Transverse colon (tissue), 3 donors: ENCODE measurements at regions not wholly inside any gene's neighbourhood (a gene's known extent, or its start where the extent isn't known, plus 50 kb on each side); places are given as distances from the start of the nearest gene placed in this dataset.

Experiments used
- CTCF ChIP-seq, 5 experiments: fragments of 200-600 bp in 3 of 5; fragments of 450-650 bp in 2 of 5; sonication (generic) in 3 of 5; IDR thresholded peaks; 1 replicate in 2 of 5; 2 replicates in 3 of 5; pipeline ENCODE4 v1.5.1; 2016 to 2017; ENCODE audit warnings: antibody characterized with exemption in 5 of 5, inconsistent platforms in 3 of 5, mild to moderate bottlenecking in 2 of 5, moderate library complexity in 1 of 5
- POLR2A ChIP-seq: fragments of 450-650 bp; IDR thresholded peaks from one replicate; pipeline ENCODE4 v1.6.1; 2016; ENCODE audit warnings: antibody characterized with exemption, mild to moderate bottlenecking, moderate library complexity

GRCh38 chr6:141451511-141452353 is 681.0 kb upstream of the GJE1 start:
- TF ChIP-seq CTCF (IDR thresholded peaks at IDR 0.05) (no peak), POLR2A (no peak)
